ENCODE measurements at regions not wholly inside any gene's neighbourhood (a gene's known extent, or its start where the extent isn't known, plus 50 kb on each side); places are given as distances from the start of the nearest gene placed in this dataset.

GRCh38 chr17:77807746-77808441 lies 150.6 kb upstream of the TNRC6C start:
- ChIA-PET POLR2A (interaction anchor here (0.6 kb wide), 1 partner anchor 1058 kb away, joined by 5 read pairs; no protein-coding TSS in a partner anchor), CTCF (no interaction called here)
- intact Hi-C loops (cut with micrococcal nuclease), result no loop called here
- Mint-ChIP-seq H3K4me3 (no peak overlapping the region), H3K4me1 (no peaks in the 10 kb centered on the region), H3K27me3 (peaks cover 17% of the 10 kb centered on the region), H3K9me3 (no peaks in the 10 kb centered on the region), H3K27ac (no peak overlapping the region), H3K36me3 (ENCODE audit: low read depth) (no peaks in the 10 kb centered on the region)
- TF ChIP-seq, protein P1, sequence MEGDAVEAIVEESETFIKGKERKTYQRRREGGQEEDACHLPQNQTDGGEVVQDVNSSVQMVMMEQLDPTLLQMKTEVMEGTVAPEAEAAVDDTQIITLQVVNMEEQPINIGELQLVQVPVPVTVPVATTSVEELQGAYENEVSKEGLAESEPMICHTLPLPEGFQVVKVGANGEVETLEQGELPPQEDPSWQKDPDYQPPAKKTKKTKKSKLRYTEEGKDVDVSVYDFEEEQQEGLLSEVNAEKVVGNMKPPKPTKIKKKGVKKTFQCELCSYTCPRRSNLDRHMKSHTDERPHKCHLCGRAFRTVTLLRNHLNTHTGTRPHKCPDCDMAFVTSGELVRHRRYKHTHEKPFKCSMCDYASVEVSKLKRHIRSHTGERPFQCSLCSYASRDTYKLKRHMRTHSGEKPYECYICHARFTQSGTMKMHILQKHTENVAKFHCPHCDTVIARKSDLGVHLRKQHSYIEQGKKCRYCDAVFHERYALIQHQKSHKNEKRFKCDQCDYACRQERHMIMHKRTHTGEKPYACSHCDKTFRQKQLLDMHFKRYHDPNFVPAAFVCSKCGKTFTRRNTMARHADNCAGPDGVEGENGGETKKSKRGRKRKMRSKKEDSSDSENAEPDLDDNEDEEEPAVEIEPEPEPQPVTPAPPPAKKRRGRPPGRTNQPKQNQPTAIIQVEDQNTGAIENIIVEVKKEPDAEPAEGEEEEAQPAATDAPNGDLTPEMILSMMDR (IDR thresholded peaks at IDR 0.05), result no peak
- DNase-seq (no peak), ATAC-seq (ENCODE audit: low read depth) (no peak)

GRCh38 chr17:77808686-77809425 lies 149.6 kb upstream of the TNRC6C start:
- ATAC-seq (ENCODE audit: low read depth) (no peak), DNase-seq (no peak)
- ChIA-PET CTCF (no interaction called here), POLR2A (interaction anchor here (0.5 kb wide), 1 partner anchor 50 kb away, joined by 3 read pairs; no protein-coding TSS in a partner anchor)
- Mint-ChIP-seq H3K27ac (no peak overlapping the region), H3K36me3 (ENCODE audit: low read depth) (no peaks in the 10 kb centered on the region), H3K4me3 (no peak overlapping the region), H3K27me3 (peaks cover 17% of the 10 kb centered on the region), H3K9me3 (no peaks in the 10 kb centered on the region), H3K4me1 (no peaks in the 10 kb centered on the region)
- intact Hi-C loops (cut with micrococcal nuclease), result no loop called here
- TF ChIP-seq, protein P1 (IDR thresholded peaks at IDR 0.05), result no peak

DNA sequence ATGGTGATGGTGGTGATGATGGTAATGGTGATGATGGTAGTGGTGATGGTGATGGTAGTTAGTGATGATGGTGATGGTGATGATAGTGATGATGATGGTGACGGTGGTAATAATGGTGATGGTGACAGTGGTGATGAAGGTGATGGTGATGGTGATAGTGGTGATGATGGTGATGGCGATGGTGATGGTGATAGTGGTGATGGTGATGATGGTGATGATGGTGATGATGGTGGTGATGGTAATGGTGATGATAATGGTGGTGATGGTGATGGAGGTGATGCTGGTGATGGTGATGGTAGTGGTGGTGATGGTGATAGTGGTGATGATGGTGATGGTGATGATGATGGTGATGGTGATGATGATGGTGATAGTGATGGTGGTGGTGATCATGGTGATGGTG lies 148.7 kb upstream of the TNRC6C start:
- DNase-seq, result no peak
- no peak overlapping the region for H3K27ac Mint-ChIP-seq
- H3K9me3 Mint-ChIP-seq, result no peaks in the 10 kb centered on the region
- no peak for ATAC-seq (ENCODE audit: low read depth)
- ChIA-PET POLR2A (no interaction called here), CTCF (no interaction called here)
- no peaks in the 10 kb centered on the region for H3K4me1 Mint-ChIP-seq
- no peaks in the 10 kb centered on the region for H3K36me3 Mint-ChIP-seq (ENCODE audit: low read depth)
- H3K27me3 Mint-ChIP-seq, result peaks cover 12% of the 10 kb centered on the region
- intact Hi-C loops (cut with micrococcal nuclease), result no loop called here
- TF ChIP-seq, protein P1 (IDR thresholded peaks at IDR 0.05), result no peak
- no peak overlapping the region for H3K4me3 Mint-ChIP-seq

DNA sequence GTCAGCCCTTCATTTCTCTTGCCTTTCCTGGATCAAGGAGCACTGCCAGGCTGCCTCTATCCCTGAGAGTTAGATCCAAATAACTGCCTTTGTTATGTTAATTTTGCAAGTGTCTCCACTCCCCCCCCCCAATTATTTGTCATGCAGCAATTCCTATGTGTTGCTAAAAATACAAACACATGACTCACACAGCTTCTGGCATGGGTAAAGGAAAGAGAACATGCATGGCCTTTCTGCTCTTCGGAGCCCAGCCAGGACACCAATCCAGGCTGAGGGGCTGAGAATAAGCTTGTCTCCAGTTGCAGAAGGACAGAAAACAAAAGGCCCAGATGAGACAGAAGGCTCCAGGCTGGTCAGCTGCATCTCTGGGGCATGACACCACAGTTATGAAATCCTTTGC lies 148.0 kb upstream of the TNRC6C start:
- no peak overlapping the region for H3K27ac Mint-ChIP-seq
- ATAC-seq (ENCODE audit: low read depth) (no peak), DNase-seq (no peak)
- no peaks in the 10 kb centered on the region for H3K9me3 Mint-ChIP-seq
- H3K4me1 Mint-ChIP-seq, result no peaks in the 10 kb centered on the region
- H3K27me3 Mint-ChIP-seq, result peaks cover 10% of the 10 kb centered on the region
- no peaks in the 10 kb centered on the region for H3K36me3 Mint-ChIP-seq (ENCODE audit: low read depth)
- H3K4me3 Mint-ChIP-seq, result no peak overlapping the region
- TF ChIP-seq, protein P1 (IDR thresholded peaks at IDR 0.05), result no peak
- intact Hi-C loops (cut with micrococcal nuclease), result no loop called here
- ChIA-PET CTCF (no interaction called here), POLR2A (no interaction called here)

DNA sequence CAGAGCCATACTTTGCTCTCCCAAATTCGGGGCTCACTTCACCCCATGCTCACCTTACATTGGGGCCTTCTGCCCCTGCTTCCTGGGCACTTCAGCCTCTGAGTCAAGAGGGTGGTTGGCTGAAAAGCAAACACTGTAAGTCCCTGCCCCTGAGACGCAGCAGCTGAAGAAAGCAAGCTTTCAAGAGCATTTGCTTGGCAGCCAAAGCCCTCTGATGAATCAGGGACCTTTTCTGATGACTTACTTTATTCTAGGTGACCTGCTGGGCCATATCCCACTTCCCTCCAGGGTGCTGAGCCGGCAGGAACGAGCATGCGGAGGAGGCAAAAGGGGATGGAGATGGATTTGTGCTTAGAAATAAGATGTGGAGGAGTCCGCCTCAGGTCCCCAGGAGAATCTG lies 147.0 kb upstream of the TNRC6C start:
- CTCF ChIA-PET, result no interaction called here
- POLR2A ChIA-PET, result no interaction called here
- Mint-ChIP-seq H3K27me3 (peaks cover 13% of the 10 kb centered on the region), H3K9me3 (no peaks in the 10 kb centered on the region), H3K36me3 (ENCODE audit: low read depth) (no peaks in the 10 kb centered on the region), H3K27ac (no peak overlapping the region), H3K4me3 (no peak overlapping the region), H3K4me1 (no peaks in the 10 kb centered on the region)
- TF ChIP-seq, protein P1 (IDR thresholded peaks at IDR 0.05), result no peak
- ATAC-seq (ENCODE audit: low read depth) (no peak), DNase-seq (no peak)
- intact Hi-C loops (cut with micrococcal nuclease), result no loop called here

All from activated B cell treated with CpG ODN at 0.5 μM for 24 hours (primary cell).